ENCODE measurements at regions not wholly inside any gene's neighbourhood (a gene's known extent, or its start where the extent isn't known, plus 50 kb on each side); places are given as distances from the start of the nearest gene placed in this dataset.
"Not testable (repeated sequence)": the region's sequence is repeated elsewhere in the genome, so short reads cannot be mapped to it uniquely, and the experiment has no call there.

GRCh38 chr3:69688400-69688799, 50.9 kb upstream of the MITF start:
- no peak for TF ChIP-seq CTCF (IDR thresholded peaks at IDR 0.05; ENCODE audit: insufficient read depth, low read length)
- H3K4me3 ChIP-seq (ENCODE audit: low read depth, low read length), result no peak overlapping the region
- DNase-seq (ENCODE audit: low read depth), result no peak

DNA sequence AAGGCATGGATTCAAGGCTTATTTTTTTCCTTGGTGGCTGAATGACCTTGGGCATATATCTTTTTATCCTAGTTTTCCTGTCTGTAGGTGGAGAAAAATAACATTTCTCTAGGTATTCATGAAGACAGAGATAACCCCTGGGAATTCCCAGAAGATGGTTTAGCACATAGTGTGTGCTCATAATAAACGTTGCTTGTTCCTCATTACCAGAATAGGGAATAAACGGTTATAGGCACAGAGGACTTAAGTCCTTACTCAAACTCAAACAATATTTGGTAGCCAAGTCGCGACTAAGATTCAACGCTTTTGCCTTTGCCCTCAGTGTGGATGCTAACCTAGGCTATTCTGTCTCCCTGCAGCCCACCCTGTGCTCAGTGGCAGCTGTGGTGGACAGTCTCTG, 51.6 kb upstream of the MITF start:
- no peak for TF ChIP-seq CTCF (IDR thresholded peaks at IDR 0.05; ENCODE audit: insufficient read depth, low read length)

GRCh38 chr3:69686056-69686455, 53.2 kb upstream of the MITF start:
- no peak for TF ChIP-seq CTCF (IDR thresholded peaks at IDR 0.05; ENCODE audit: insufficient read depth, low read length)
- no peak overlapping the region for H3K4me3 ChIP-seq (ENCODE audit: low read depth, low read length)
- DNase-seq (ENCODE audit: low read depth), result no peak

More for the DNA sequence above, 51.6 kb upstream of the MITF start:
- no peak for DNase-seq (ENCODE audit: low read depth)
- H3K4me3 ChIP-seq (ENCODE audit: low read depth, low read length), result no peak overlapping the region

GRCh38 chr3:69684309-69684961, 54.8 kb upstream of the MITF start:
- TF ChIP-seq CTCF (IDR thresholded peaks at IDR 0.05; ENCODE audit: insufficient read depth, low read length), result no peak
- no peak overlapping the region for H3K4me3 ChIP-seq (ENCODE audit: low read depth, low read length)
- DNase-seq (ENCODE audit: low read depth), result no peak

- no peak overlapping the region for H3K4me3 ChIP-seq (ENCODE audit: low read depth, low read length)
- no peak for DNase-seq (ENCODE audit: low read depth)
- no peak for TF ChIP-seq CTCF (IDR thresholded peaks at IDR 0.05; ENCODE audit: insufficient read depth, low read length)
Measured at GRCh38 chr3:69683082-69683806, 56.0 kb upstream of the MITF start.

DNA sequence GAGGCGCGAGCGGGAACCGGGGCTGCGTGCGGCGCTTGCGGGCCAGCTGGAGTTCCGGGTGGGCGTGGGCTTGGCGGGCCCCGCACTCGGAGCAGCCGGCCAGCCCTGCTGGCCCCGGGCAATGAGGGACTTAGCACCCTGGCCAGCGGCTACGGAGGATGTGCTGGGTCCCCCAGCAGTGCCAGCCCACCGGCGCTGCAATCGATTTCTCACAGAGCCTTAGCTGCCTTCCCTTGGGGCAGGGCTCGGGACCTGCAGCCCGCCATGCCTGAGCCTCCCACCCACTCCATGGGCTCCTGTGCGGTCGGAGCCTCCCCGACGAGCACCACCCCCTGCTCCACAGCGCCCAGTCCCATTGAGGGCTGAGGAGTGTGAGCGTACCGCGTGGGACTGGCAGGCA, 61.8 kb upstream of the MITF start:
- not testable (repeated sequence) for H3K4me3 ChIP-seq (ENCODE audit: low read depth, low read length); DNase-seq (ENCODE audit: low read depth)

DNA sequence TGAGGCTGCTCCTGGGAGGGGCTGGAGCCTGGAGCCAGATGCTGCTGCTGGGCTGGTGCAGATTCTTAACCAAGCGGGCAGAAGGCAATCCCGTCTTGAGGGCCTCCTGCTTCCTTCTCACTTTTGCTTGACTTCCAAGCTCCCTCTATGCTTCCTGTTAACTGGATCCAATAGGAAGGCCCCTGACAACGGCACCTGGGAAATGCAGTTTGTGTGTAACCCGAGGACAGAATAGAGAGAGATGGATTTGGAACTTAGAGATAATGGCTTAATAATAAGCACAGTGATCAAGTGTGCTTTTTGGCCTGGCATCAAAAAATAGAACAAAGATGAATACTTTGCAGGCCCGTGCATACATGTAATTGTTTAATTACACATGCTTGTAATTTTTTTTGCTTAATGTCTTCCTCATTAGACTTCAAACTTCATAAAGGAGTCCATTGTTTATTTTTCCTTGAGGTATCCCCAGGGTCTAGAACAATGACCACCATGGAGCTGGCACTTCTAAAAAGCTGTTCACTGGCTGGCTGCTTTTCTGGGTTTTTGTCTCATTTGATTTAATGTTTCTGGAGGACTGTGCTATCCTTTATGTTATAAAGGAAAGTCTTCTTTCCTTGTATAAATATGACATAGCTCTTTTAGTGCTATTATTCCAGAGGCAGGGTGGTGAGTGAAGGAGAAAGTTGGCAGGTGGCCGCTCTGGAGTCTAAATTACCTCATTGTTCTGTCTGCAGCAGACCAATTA, 63.3 kb upstream of the MITF start:
- TF ChIP-seq CTCF (IDR thresholded peaks at IDR 0.05; ENCODE audit: insufficient read depth, low read length), result no peak
- H3K4me3 ChIP-seq (ENCODE audit: low read depth, low read length), result no peak overlapping the region
- no peak for DNase-seq (ENCODE audit: low read depth)

Data from fibroblast of the aortic adventitia (primary cell).